Suprapubic skin (tissue), 4 donors: ENCODE measurements at regions not wholly inside any gene's neighbourhood (a gene's known extent, or its start where the extent isn't known, plus 50 kb on each side); places are given as distances from the start of the nearest gene placed in this dataset.

Experiments used
- CTCF ChIP-seq, 2 donors: fragments of 200-600 bp in 1 of 2; fragments of 450-650 bp in 1 of 2; sonication (generic) in 1 of 2; IDR thresholded peaks; one replicate each; pipeline ENCODE4 v1.5.1; 2016 to 2019; ENCODE audit warnings: antibody characterized with exemption in 2 of 2, mild to moderate bottlenecking in 1 of 2, moderate library complexity in 1 of 2
- EP300 ChIP-seq: sonication (generic); formaldehyde crosslinking; IDR thresholded peaks from one replicate; pipeline ENCODE4 v1.6.1; 2017; ENCODE audit warnings: antibody characterized with exemption
- POLR2A ChIP-seq, 2 donors: fragments of 450-650 bp; IDR thresholded peaks; one replicate each; pipeline ENCODE4 v1.6.1; 2017; ENCODE audit warnings: antibody characterized with exemption in 2 of 2, mild to moderate bottlenecking in 2 of 2, moderate library complexity in 2 of 2
- POLR2AphosphoS5 ChIP-seq, 3 donors: sonication (generic); formaldehyde crosslinking; IDR thresholded peaks; one replicate each; pipeline ENCODE4 v1.6.1; 2017; ENCODE audit warnings: antibody characterized with exemption in 3 of 3

- TF ChIP-seq CTCF (IDR thresholded peaks at IDR 0.05) (no peak), POLR2AphosphoS5 (IDR thresholded peaks at IDR 0.05) (no peak), EP300 (no peak), POLR2A (IDR thresholded peaks at IDR 0.05) (no peak)
Measured at GRCh38 chr2:209322041-209322440, 101.8 kb upstream of the MAP2 start.
